Breast epithelium (tissue), 4 donors: ENCODE measurements at regions not wholly inside any gene's neighbourhood (a gene's known extent, or its start where the extent isn't known, plus 50 kb on each side); places are given as distances from the start of the nearest gene placed in this dataset.

Experiments
- DNase-seq, 2 donors: peaks; one replicate each; pipeline ENCODE4 v3.0.0-alpha.2; 2019; ENCODE audit warnings: low spot score in 2 of 2
- H3K27ac ChIP-seq, 2 donors: fragments of 200-600 bp; sonication (generic) in 1 of 2; one replicate each; pipeline ENCODE4 v1.5.1; 2016 to 2019; ENCODE audit warnings: mild to moderate bottlenecking in 1 of 2
- H3K27me3 ChIP-seq, 2 donors: fragments of 200-600 bp; sonication (generic) in 1 of 2; one replicate each; pipeline versions ENCODE4 v1.5.1 to v1.6.0; 2017 to 2019; ENCODE audit warnings: control low read depth in 1 of 2, mild to moderate bottlenecking in 1 of 2
- H3K36me3 ChIP-seq: fragments of 200-600 bp; one replicate; pipeline ENCODE4 v1.5.1; 2019
- H3K4me1 ChIP-seq, 2 donors: fragments of 200-600 bp; sonication (generic); one replicate each; pipeline ENCODE4 v1.5.1; 2016 to 2019; ENCODE audit warnings: control low read depth in 1 of 2
- H3K4me3 ChIP-seq, 3 donors: fragments of 200-600 bp; sonication (generic); 1 replicate in 2 of 3; 2 replicates in 1 of 3; pipeline ENCODE4 v1.5.1; 2016 to 2019; ENCODE audit warnings: mild to moderate bottlenecking in 3 of 3, moderate library complexity in 2 of 3
- H3K9me3 ChIP-seq, 2 donors: fragments of 200-600 bp; sonication (generic) in 1 of 2; one replicate each; pipeline ENCODE4 v1.5.1; 2016 to 2019; ENCODE audit warnings: control low read depth in 1 of 2
- CTCF ChIP-seq, 3 donors: fragments of 450-650 bp; IDR thresholded peaks; one replicate each; pipeline ENCODE4 v1.5.1; 2016 to 2017; ENCODE audit warnings: antibody characterized with exemption in 3 of 3, mild to moderate bottlenecking in 3 of 3, moderate library complexity in 3 of 3
- POLR2A ChIP-seq: fragments of 450-650 bp; IDR thresholded peaks from one replicate; pipeline ENCODE4 v1.6.1; 2016; ENCODE audit warnings: antibody characterized with exemption, mild to moderate bottlenecking, moderate library complexity
- POLR2AphosphoS5 ChIP-seq, 3 donors: sonication (generic); formaldehyde crosslinking; IDR thresholded peaks; one replicate each; pipeline ENCODE4 v1.6.1; 2017; ENCODE audit warnings: antibody characterized with exemption in 3 of 3
- intact Hi-C: fragments of 100-400 bp; cut with DNase I; formaldehyde crosslinking; loops from one replicate; pipeline ENCODE4 v1.15.1; 2023; ENCODE audit warnings: low total_unique reads

GRCh38 chr14:26694521-26694920 lies 96.7 kb upstream of the NOVA1 start:
- no peaks in the 10 kb centered on the region for H3K36me3 ChIP-seq
- H3K9me3 ChIP-seq: no peaks in the 10 kb centered on the region
- TF ChIP-seq POLR2AphosphoS5 (IDR thresholded peaks at IDR 0.05) (no peak), CTCF (IDR thresholded peaks at IDR 0.05) (no peak), POLR2A (no peak)
- H3K4me1 ChIP-seq: no peaks in the 10 kb centered on the region
- intact Hi-C loops: no loop called here
- no peaks in the 10 kb centered on the region for H3K27me3 ChIP-seq
- DNase-seq: no peak
- H3K4me3 ChIP-seq: no peak overlapping the region
- H3K27ac ChIP-seq: no peak overlapping the region

DNA sequence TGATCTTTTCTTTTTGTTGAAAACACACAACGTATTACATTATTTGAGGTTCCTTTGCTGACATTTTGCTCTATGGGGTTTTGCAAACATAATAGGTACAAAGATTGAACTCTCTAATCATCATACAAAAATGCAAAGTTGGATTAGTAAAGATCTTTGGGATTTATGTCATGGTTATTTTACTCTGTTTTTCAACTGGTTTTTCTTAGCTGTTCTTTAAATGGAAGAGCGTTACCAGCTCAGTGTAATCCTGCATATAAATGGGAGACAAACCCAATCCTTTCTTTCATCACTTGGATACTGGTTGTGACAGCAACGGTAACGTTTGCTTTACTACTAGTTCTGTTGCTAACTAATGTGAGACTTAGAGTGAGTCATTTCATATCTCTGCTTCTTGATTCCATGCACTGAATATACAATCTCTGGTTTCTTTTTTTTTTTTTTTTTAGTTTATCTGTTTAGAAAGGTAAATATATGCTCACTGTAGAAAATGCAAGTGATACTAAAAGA lies 104.9 kb upstream of the NOVA1 start:
- Histone ChIP-seq H3K4me1 (no peaks in the 10 kb centered on the region), H3K9me3 (no peaks in the 10 kb centered on the region), H3K36me3 (no peaks in the 10 kb centered on the region), H3K4me3 (no peak overlapping the region), H3K27me3 (no peaks in the 10 kb centered on the region), H3K27ac (no peak overlapping the region)
- TF ChIP-seq CTCF (IDR thresholded peaks at IDR 0.05): no peak
- intact Hi-C loops: no loop called here
- DNase-seq: no peak

- H3K36me3 ChIP-seq: no peaks in the 10 kb centered on the region
- no peak for DNase-seq
- intact Hi-C loops: no loop called here
- no peak overlapping the region for H3K4me3 ChIP-seq
- TF ChIP-seq POLR2AphosphoS5 (IDR thresholded peaks at IDR 0.05) (no peak), CTCF (IDR thresholded peaks at IDR 0.05) (no peak), POLR2A (no peak)
- H3K27me3 ChIP-seq: no peaks in the 10 kb centered on the region
- H3K9me3 ChIP-seq: no peaks in the 10 kb centered on the region
- H3K27ac ChIP-seq: no peak overlapping the region
- H3K4me1 ChIP-seq: no peaks in the 10 kb centered on the region
Measured at GRCh38 chr14:26703686-26704366, 106.0 kb upstream of the NOVA1 start.

DNA sequence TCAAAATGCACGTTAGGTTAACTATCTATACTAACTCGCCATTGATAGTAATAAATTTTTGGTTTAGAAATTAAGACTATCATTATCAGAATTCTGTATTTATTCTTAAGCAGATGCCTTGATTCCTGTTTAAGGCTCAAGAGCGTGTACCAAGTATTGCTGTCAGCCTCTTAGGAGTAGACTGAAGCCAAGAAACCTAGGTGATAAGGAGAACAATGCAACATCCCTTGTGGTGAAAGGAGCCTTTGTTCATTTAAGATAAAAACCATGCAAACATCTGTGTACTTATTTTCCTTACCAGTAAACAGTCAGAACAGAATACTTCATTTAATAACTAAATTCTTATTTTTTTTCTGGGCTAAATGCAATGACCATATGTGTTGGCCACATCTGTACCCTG lies 109.4 kb upstream of the NOVA1 start:
- intact Hi-C loops: no loop called here
- TF ChIP-seq CTCF (IDR thresholded peaks at IDR 0.05) (no peak), POLR2A (no peak), POLR2AphosphoS5 (IDR thresholded peaks at IDR 0.05) (no peak)
- H3K4me3 ChIP-seq: no peak overlapping the region
- H3K36me3 ChIP-seq: no peaks in the 10 kb centered on the region
- no peaks in the 10 kb centered on the region for H3K27me3 ChIP-seq
- H3K27ac ChIP-seq: no peak overlapping the region
- no peaks in the 10 kb centered on the region for H3K4me1 ChIP-seq
- DNase-seq: no peak
- no peaks in the 10 kb centered on the region for H3K9me3 ChIP-seq

- intact Hi-C loops: no loop called here
- Histone ChIP-seq H3K4me3 (no peak overlapping the region), H3K36me3 (no peaks in the 10 kb centered on the region), H3K4me1 (no peaks in the 10 kb centered on the region), H3K9me3 (no peaks in the 10 kb centered on the region), H3K27ac (no peak overlapping the region), H3K27me3 (no peaks in the 10 kb centered on the region)
- TF ChIP-seq CTCF (IDR thresholded peaks at IDR 0.05) (no peak), POLR2A (no peak), POLR2AphosphoS5 (IDR thresholded peaks at IDR 0.05) (no peak)
- no peak for DNase-seq
Measured at GRCh38 chr14:26709019-26709418, 111.2 kb upstream of the NOVA1 start.
